PC-9 (cell line): ENCODE measurements at regions not wholly inside any gene's neighbourhood (a gene's known extent, or its start where the extent isn't known, plus 50 kb on each side); places are given as distances from the start of the nearest gene placed in this dataset.

ENCODE experiments used
- BruUV-seq: library from RNA; stranded (reverse); fragments of 400-500 nt; replicated peaks from 2 replicates; lab custom pipeline; 2021; lab: Mats Ljungman, UMichigan
- CTCF ChIA-PET: fragments of 300-600 bp; sonication (Branson Sonifier 250); formaldehyde crosslinking; loops from one replicate; lab custom pipeline; 2022; ENCODE audit warnings: antibody characterized with exemption; lab: Charles Lee
- POLR2A ChIA-PET: fragments of 300-600 bp; sonication (Branson Sonifier 250); formaldehyde crosslinking; loops from one replicate; lab custom pipeline; 2022; ENCODE audit warnings: antibody characterized with exemption; ENCODE audit not compliant: unreplicated experiment; lab: Charles Lee
- DNase-seq, 2 experiments: peaks; one replicate each; pipeline versions ENCODE4 v3.0.0 to v3.0.0-alpha.2; 2015 to 2022; ENCODE audit warnings: mixed read lengths in 1 of 2
- H2AFZ ChIP-seq: fragments of 200-600 bp; sonication (generic); 2 replicates; pipeline ENCODE4 v1.8.1; 2017; ENCODE audit warnings: antibody characterized with exemption
- H3F3A ChIP-seq: fragments of 200-600 bp; sonication (generic); 2 replicates; pipeline ENCODE4 v1.8.1; 2017; ENCODE audit warnings: antibody characterized with exemption, mild to moderate bottlenecking, low read depth; ENCODE audit not compliant: insufficient read depth
- H3K27ac ChIP-seq: fragments of 200-600 bp; sonication (generic); 2 replicates; pipeline ENCODE4 v1.6.1; 2016; ENCODE audit warnings: mixed run types
- H3K27me3 ChIP-seq: fragments of 200-600 bp; sonication (generic); 2 replicates; pipeline ENCODE4 v1.6.1; 2016; ENCODE audit warnings: low read depth, mixed run types; ENCODE audit not compliant: insufficient read depth
- H3K36me3 ChIP-seq: fragments of 200-600 bp; sonication (generic); 2 replicates; pipeline ENCODE4 v1.6.1; 2016; ENCODE audit warnings: low read depth, mixed run types
- H3K4me1 ChIP-seq: fragments of 200-600 bp; sonication (generic); replicated peaks from 2 replicates; pipeline ENCODE4 v1.6.1; 2016; ENCODE audit warnings: mixed run types; ENCODE audit not compliant: insufficient read depth
- H3K4me2 ChIP-seq: fragments of 200-600 bp; sonication (generic); 2 replicates; pipeline ENCODE4 v1.6.1; 2017; ENCODE audit warnings: mixed run types
- H3K4me3 ChIP-seq: fragments of 200-600 bp; sonication (generic); 2 replicates; pipeline ENCODE4 v1.6.1; 2016; ENCODE audit warnings: mixed run types
- H3K79me2 ChIP-seq: fragments of 200-600 bp; sonication (generic); 2 replicates; pipeline ENCODE4 v1.6.1; 2017; ENCODE audit warnings: low read depth, mixed run types
- H3K9me2 ChIP-seq: fragments of 200-600 bp; sonication (generic); 2 replicates; pipeline ENCODE4 v1.8.1; 2017; ENCODE audit warnings: mild to moderate bottlenecking; ENCODE audit not compliant: insufficient read depth
- H3K9me3 ChIP-seq: fragments of 200-600 bp; sonication (generic); 2 replicates; pipeline ENCODE4 v1.8.1; 2016; ENCODE audit warnings: low read depth; ENCODE audit not compliant: insufficient read depth
- H4K20me1 ChIP-seq: fragments of 200-600 bp; sonication (generic); 2 replicates; pipeline ENCODE4 v1.8.1; 2017; ENCODE audit not compliant: insufficient read depth
- EZH2 ChIP-seq: fragments of 200-600 bp; sonication (generic); IDR thresholded peaks from 2 replicates; pipeline ENCODE4 v1.8.0; 2017; ENCODE audit warnings: antibody characterized with exemption, low read depth
- intact Hi-C: fragments of 100-400 bp; cut with micrococcal nuclease; formaldehyde crosslinking; loops from one replicate; pipeline ENCODE4 v1.10.0; 2022; ENCODE audit not compliant: unreplicated experiment
- TF ChIP-seq, protein P1 (sequence below): fragments of 200-600 bp; sonication (generic); conservative IDR thresholded peaks from 2 replicates; pipeline ENCODE4 v1.6.1; 2017; ENCODE audit warnings: mixed run types, antibody characterized with exemption, mild to moderate bottlenecking, moderate library complexity

DNA sequence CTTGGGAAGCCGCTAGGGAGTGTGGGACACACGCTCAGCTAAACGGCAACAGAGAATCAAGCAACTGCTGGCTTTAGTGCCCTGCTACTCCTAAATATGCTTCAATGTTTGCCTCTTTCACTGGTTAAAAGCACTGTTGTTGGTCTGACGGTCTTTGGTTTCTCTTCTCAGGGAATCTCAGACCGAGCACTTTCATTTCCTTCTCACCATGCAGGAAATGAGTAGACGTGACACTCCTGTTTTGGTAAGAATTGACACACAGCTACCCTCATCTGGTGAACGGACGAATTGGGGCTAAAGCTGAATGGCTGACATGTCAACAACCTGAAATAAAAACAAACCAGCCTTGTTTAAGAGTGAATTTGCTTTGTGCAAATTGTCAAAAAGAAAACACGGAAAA, 57.5 kb upstream of the PIWIL1 start:
- Histone ChIP-seq H3K27ac (no peak overlapping the region), H3K36me3 (no peaks in the 10 kb centered on the region), H3K9me2 (no peaks in the 10 kb centered on the region), H3K9me3 (no peaks in the 10 kb centered on the region), H3K4me3 (no peak overlapping the region), H3K4me1 (no peaks in the 10 kb centered on the region), H4K20me1 (no peaks in the 10 kb centered on the region), H3K4me2 (no peak overlapping the region), H3K79me2 (no peaks in the 10 kb centered on the region), H2AFZ (no peak overlapping the region), H3F3A (no peaks in the 10 kb centered on the region), H3K27me3 (0 out of 2 replicates have a peak, but pooled peaks cover 3% of the 10 kb centered on the region)
- CTCF ChIA-PET: no interaction called here
- POLR2A ChIA-PET: no interaction called here
- TF ChIP-seq, protein P1, sequence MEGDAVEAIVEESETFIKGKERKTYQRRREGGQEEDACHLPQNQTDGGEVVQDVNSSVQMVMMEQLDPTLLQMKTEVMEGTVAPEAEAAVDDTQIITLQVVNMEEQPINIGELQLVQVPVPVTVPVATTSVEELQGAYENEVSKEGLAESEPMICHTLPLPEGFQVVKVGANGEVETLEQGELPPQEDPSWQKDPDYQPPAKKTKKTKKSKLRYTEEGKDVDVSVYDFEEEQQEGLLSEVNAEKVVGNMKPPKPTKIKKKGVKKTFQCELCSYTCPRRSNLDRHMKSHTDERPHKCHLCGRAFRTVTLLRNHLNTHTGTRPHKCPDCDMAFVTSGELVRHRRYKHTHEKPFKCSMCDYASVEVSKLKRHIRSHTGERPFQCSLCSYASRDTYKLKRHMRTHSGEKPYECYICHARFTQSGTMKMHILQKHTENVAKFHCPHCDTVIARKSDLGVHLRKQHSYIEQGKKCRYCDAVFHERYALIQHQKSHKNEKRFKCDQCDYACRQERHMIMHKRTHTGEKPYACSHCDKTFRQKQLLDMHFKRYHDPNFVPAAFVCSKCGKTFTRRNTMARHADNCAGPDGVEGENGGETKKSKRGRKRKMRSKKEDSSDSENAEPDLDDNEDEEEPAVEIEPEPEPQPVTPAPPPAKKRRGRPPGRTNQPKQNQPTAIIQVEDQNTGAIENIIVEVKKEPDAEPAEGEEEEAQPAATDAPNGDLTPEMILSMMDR: no peak
- no peak for TF ChIP-seq EZH2
- no TSS peak for BruUV-seq
- no peak for DNase-seq
- intact Hi-C loops: no loop called here

DNA sequence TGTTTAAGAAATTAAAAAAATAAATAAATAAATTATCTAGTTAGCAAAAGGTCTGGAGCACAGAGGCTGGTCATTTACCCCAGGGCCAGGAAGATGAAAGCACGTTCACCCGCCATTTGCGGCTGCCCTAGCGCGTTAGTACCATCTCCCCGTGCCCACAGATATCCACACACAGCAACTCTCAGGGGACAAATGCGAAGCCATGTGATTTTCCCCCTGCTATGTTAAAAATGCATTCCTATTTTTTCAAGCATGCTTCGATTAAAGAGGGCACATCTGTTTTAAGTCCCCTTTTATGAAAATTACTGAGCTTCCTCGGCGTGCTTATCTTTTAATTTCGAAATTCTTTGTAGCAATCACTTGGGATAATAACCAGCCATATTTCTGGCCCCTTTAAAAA, 56.9 kb upstream of the PIWIL1 start:
- Histone ChIP-seq H3K27me3 (0 out of 2 replicates have a peak, but pooled peaks cover 3% of the 10 kb centered on the region), H3K4me2 (no peak overlapping the region), H3K27ac (no peak overlapping the region), H3K36me3 (no peaks in the 10 kb centered on the region), H2AFZ (no peak overlapping the region), H3K9me3 (no peaks in the 10 kb centered on the region), H3F3A (no peaks in the 10 kb centered on the region), H3K4me1 (no peaks in the 10 kb centered on the region), H3K9me2 (no peaks in the 10 kb centered on the region), H4K20me1 (no peaks in the 10 kb centered on the region), H3K79me2 (no peaks in the 10 kb centered on the region), H3K4me3 (no peak overlapping the region)
- ChIA-PET CTCF (no interaction called here), POLR2A (no interaction called here)
- intact Hi-C loops: no loop called here
- TF ChIP-seq EZH2: no peak
- TF ChIP-seq, protein P1: no peak
- BruUV-seq: no TSS peak
- DNase-seq: no peak

DNA sequence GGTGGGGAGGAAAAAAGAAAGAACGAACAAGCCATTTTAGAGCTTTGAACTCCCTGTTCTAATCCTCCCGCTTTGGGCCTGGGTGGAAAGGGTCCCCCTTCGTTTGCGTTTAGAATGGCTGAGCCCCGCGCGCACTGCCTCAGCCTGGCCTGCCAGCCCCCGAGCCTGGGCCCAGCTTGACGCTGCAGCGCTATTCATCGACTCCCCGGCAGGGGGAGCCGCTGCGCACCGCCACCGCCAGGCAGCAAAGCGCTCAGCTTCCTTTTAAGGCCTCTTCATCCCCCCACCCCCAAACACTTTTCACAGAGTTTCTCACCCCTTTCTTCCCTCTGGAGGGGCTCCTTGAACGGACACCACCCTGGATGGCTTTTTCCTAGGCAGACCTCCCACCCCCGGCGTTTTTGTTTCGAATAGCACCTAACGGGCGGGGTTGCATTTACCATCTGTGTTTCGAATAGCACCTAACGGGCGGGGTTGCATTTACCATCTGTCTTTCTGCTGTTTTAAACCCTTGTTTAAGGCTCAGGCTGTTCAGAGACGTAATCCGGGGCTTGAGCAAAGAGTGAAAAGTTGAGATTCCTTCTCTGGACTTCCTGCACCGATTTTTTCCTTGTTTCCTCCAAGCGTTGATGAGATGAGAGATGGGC, 56.4 kb upstream of the PIWIL1 start:
- CTCF ChIA-PET: no interaction called here

More for the DNA sequence above, 56.4 kb upstream of the PIWIL1 start:
- Histone ChIP-seq H3K4me3 (no peak overlapping the region), H3K27ac (no peak overlapping the region), H3K79me2 (no peaks in the 10 kb centered on the region), H3K9me3 (no peaks in the 10 kb centered on the region), H2AFZ (no peak overlapping the region), H4K20me1 (no peaks in the 10 kb centered on the region), H3K4me1 (no peaks in the 10 kb centered on the region), H3K27me3 (0 out of 2 replicates have a peak, but pooled peaks cover 3% of the 10 kb centered on the region), H3K36me3 (no peaks in the 10 kb centered on the region), H3F3A (no peaks in the 10 kb centered on the region), H3K9me2 (no peaks in the 10 kb centered on the region), H3K4me2 (no peak overlapping the region)
- TF ChIP-seq EZH2: no peak
- TF ChIP-seq, protein P1: peak; percentile 56
- intact Hi-C loops: no loop called here
- POLR2A ChIA-PET: no interaction called here
- DNase-seq: peak in 1 of 2 experiments; percentile 9
- BruUV-seq: no TSS peak
